COLO668 (cell line): ENCODE measurements at regions not wholly inside any gene's neighbourhood (a gene's known extent, or its start where the extent isn't known, plus 50 kb on each side); places are given as distances from the start of the nearest gene placed in this dataset.
"Not testable (repeated sequence)": the region's sequence is repeated elsewhere in the genome, so short reads cannot be mapped to it uniquely, and the experiment has no call there.

Source experiments
- DNase-seq: peaks from one replicate; lab custom pipeline; 2025; ENCODE audit not compliant: unreplicated experiment; lab: John Stamatoyannopoulos, UW

DNA sequence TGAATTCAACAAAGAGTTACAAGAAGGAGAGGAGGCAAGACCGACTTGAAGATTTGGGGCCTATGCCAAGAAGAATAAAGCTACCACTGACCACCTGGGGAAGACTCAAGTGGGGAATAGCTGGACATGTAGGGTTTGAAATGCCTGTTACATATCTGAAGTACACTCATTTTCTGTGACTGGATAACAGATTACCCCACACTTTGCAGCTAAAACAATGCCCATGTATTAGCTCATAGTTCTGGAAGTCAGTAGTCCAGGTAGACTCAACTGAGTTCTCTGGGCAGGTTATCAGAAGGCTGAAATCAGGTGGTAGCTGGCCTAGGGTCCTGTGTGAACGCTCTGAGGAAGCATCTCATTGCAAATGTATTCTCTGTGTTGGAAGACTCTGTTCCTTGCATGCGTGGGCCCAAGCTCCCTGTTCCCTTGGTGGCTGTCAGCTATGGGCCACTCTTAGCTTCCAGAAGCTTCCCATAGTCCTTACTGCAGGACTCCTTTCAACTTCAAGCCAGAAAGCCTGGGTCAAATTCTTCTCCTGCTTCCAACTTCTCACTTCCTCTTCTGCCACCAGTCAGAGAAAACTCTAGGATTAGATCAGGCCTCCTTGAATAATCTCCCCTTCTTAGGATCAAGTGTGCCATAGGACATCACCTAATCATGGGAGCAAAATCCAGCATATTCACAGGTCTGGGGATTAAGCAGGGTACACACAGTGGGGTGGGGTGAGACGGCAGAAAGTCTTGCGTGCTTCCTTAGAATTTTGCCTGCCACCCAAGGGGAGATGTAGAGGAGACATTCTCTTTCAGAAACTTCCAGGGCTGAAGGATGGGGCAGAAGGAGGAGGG lies 187.8 kb downstream of the SHQ1 start:
- DNase-seq: no peak

DNA sequence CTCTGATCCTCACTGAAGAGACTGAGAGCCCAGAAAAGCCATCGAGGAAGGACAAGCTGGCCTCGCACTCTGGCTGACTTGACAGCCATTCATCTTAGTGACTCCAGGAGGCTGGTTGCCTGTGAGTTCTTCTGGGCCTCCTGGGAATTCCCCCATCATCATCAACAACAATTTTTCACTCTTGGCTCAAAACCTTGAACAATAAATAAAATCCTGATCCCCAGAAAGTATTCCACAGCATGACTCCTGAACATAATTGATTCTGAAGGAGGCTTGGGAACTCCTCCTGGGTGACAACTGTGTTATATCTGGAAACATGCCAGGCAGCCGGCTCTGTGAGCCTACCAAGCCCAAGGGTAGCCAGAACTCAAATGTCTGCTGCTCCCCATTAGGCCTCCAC lies 188.6 kb downstream of the SHQ1 start:
- DNase-seq: no peak

DNA sequence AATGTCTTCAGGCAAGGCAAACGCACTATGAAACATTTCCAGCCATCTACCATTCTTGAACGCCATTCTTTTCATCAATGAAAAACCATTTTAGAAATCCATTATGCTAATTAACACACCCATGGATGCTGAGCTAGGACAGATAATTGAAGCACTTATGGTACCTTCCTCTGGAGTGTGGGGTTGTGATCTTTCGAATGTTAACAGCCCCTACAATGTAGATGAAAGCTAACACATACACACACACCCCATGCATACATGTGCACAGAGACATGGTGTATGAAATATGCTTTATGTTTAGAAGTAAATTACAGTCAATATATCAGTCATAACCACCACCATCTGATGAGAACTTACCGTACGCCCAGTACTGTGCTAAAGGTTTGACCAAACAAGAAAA lies 189.1 kb downstream of the SHQ1 start:
- DNase-seq: no peak

DNA sequence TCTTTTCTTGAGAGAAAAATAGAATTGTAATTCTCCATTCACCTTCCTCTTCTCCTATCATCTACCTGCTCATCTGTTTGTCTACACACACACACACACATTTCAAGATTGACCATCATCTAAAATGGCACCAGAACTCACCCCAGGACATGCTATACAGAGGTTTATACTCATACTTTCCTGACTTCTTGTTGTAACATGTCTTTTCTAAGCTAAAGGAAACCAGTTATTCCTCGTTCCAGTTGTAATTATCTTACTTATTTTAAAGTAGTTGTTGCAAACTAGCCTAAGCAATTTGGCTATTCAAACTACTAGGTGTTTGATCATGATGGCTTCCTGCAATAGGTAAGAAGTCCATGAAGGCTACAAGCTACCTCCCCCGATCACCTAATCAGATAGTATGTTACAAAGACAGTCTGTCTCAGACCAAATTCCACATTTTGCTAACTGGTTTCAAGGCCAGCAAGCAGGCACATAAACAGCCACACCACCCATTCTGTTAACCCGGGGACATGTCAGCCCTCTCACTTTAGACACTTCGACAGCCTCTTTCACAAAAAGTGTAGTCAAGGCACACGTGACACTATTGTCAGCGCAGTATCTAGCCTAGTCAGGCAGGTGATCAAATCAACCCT lies 189.7 kb downstream of the SHQ1 start:
- no peak for DNase-seq

DNA sequence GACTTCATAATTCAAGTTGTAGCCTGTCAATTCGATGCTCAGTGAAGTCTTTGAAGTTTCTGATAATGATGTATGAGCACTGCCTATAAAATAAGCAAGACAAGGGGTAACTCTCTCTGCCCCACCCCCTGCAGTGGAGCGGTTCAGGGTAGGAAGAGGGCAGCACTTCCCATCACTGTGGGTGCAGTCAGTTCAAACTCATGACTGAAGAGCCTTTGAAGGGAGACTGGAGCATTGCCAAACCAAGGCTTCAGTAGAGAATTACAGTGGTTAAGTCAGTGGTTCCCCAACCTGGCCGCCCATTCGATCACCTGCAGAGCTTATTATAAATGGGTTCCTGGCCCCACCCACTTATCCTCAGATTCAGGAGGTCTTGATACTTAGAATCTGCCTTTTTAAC lies 190.6 kb downstream of the SHQ1 start:
- peak; percentile 43 for DNase-seq

DNA sequence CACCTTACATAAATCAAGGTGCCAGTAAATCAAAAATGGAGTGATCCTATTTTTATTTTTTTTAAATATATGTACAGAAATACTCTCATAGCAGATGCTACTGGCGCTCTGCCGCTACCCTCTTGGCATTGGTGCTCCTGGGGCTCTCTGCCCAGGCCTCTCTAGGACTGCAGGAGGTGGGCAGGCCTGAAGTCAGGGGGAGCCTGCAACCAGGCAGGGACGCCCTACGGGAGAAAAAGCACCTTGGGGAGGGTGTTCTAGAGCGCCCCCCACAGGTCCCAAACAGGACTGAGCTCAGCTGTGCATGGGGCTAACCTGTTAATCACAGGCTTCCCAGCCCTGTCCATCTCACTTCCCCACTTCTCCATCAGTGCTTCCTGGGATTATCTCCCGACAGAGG lies 192.5 kb downstream of the SHQ1 start:
- no peak for DNase-seq

DNA sequence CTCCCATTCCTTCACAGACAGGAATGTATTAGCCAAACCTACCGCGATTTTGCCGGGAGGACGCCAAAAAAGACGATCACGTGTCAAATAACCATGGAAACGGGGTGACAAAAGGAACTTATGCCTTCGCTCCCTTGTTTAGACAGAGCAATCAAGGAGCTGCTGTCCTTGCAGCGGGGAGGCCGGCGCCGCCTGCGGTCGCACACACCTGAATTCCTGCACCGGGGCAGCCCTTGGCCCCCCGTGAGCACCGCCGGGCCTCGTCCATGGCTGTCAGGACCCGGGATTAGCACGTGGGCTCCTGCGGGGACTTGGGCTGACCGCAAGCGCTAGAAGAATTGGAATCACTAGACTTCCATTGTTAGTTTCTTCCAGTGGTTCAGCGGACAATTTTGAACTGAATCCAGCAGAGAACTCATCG lies 193.1 kb downstream of the SHQ1 start:
- DNase-seq: no peak

DNA sequence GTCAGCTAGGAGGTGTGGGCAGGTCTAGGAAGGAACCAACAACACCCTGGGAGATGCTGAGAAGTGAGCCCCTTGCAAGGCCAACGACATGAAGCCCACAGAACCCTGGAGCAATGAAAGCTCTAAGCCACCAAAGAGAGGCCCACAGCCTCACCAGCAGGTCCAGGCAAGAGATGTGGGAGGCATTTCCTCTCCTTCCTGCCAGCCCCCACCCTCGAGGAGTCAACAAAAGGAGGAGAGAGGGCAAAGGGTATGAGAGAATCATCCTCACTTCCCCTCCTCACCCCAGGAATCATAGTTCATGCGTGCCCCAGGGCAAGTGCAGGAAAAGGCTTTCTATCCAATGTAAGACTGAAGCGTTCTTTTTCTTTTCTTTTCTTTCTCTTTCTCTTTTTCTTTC lies 195.8 kb downstream of the SHQ1 start:
- no peak for DNase-seq

DNA sequence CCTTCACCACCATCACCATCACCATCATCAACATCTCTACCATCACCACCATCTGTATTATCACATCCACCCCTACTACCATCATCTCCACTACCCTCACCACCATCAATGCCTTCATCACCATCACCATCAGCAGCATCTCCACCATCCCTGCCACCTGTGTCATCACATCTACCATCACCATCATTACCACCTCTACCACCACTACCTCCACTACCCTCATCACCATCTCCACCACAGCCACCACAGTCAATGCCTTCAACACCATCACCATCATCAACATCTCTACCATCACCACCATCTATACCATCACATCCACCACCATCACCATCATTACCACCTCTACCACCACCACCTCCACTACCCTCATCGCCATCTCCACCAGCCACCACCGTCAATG lies 196.7 kb downstream of the SHQ1 start:
- no peak for DNase-seq

DNA sequence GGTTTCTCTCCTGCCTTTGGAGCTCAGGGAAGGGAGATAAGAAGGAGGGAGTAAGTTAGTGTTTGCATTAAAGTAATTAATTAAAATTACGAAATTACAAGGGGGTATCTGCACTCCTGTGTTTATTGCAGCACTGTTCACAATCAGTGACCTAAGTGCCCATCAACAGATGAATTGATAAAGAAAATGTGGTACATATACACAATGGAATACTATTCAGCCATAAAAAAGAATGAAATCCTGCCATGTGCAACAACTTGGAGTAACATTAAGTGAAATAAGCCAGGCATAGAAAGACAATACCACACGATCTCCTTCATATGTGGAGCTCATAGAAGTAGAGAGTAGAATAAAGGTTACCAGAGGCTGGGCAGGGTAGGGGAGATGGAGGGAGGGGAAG lies 202.0 kb downstream of the SHQ1 start:
- no peak for DNase-seq

DNA sequence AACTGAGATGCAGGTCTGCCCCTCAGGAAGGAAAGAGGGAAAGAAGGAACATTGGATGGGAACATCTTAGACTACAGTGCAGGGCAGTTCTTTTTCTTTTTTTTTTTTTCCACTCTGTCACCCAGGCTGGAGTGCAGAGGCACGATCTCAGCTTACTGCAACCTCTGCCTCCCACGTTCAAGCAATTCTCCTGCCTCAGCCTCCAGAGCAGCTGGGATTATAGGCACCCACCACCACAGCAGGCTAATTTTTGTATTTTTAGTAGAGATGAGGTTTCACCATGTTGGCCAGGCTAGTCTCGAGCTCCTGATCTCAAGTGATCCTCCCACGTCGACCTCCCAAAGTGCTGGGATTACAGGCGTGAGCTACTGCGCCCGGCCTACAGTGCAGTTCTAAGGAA lies 204.6 kb downstream of the SHQ1 start:
- not testable (repeated sequence) for DNase-seq

DNA sequence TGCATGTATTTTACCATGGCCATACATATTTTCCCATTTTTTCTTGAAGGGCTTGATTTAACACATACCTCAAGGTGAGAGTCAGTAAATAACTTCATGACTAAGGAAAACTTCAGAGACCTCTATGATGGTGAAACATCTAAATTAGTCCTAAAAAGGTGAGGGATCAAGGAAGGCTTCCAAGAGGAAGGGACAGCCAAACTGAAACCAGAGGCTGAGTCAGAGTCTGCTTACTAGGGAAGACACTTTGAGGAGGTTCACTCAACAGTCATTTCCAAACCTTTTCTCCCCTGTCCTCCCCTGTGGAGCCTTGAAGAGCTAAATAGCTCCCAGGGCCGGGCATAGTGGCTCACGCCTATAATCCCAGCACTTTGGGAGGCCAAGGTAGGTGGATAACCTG lies 206.6 kb downstream of the SHQ1 start:
- DNase-seq: no peak

DNA sequence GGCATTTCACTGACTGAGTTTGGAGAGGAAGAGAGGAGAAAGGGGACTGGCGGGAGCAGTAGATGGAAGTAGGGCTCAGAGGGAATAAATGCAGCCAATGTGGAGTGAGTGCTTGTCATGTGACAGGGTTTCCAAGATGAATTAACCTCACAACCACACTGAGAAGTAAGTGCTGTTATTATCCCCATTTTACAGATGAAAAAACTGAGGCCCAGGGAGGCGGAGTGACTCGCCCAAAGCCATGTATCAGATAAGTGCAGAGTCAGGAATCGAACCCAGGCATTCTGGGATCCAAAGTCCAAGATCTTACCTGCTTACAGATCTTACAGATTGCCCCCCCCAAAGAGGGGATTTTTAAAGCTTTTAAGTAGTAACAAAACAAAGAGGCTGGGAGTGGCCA lies 207.2 kb downstream of the SHQ1 start:
- DNase-seq: no peak

DNA sequence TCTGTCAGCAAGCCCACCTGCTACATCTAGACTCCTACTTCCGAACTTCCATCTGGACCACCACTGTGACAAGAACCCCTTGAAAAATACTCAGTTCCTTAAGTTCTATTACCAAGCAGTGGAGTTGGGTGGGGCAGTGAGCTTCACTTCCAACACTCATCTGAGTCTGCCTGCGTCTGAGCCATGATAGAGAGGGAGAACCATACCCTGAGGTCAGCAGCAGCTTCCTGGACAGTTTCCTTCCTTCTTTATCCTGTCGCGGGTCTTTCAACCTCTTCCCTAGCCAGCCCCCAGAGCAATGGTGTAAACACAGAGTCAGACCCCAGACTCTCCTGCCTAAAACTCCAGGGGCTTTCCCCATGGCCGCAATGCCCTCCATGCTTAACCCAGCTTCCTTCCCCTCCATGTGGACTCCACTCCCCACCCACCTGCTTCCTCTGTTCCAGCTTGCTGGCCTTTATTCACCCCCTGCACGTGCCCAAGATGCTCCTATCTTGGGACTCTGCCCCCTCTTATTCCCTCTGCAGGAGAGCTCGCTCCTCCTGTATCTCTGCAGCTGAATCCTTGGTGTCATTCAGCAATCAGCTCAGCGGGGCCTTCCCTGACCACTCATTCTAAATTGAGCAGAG lies 211.2 kb downstream of the SHQ1 start:
- DNase-seq: no peak

DNA sequence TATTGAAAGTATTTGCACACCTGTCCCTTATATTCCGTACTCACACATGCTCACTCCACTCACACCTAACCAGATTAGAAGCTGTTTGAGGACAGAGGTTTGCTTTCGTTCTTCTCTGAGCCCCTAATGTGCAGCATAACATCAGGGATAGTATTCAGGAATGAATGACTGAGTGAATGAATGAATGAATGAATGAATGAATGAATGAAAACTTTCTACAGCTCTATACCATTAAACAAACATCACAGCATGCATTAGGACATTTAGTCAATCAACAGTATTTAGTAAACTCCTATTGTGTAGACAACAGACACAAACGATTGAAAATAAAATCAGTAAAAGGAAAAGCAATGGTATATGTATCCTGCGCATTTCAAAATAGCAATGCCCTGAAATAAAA lies 212.7 kb downstream of the SHQ1 start:
- DNase-seq: no peak

DNA sequence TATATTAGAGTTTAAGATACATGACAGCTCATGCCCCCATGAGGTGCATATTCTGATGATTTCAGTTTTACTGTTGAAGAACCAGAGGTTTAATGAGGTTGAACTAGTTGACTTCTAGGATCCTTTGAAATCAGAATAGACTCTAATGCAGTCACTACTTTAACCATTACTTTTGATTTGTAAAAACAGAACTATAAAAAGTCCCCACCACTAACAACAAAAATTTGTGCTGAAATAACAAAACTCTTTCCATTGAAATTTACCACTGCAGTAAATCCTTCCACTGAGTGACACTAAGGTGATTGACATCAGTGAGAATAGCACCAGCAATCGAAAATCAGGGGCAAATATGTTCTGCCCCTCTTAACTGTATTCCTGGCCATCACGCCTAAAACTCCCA lies 214.1 kb downstream of the SHQ1 start:
- no peak for DNase-seq

DNA sequence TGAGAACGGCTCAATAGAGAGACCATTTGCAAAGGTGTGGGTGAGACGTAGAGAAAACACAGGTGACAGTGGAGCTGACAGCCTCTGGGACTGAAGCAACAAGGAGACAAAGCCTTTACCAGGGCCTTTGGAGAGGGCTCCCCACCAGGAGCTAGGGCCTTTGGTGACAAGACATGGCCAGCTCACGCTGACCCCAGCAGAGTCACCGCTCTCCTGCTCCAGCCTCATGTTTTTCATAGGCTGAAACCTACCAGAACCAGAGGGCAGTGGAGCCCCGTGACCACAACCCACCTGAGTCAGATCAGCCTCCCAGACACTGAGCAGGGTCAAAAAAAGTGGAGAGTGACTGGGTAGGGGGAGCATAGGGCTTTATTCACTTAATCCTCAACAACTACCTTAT lies 214.7 kb downstream of the SHQ1 start:
- DNase-seq: no peak

DNA sequence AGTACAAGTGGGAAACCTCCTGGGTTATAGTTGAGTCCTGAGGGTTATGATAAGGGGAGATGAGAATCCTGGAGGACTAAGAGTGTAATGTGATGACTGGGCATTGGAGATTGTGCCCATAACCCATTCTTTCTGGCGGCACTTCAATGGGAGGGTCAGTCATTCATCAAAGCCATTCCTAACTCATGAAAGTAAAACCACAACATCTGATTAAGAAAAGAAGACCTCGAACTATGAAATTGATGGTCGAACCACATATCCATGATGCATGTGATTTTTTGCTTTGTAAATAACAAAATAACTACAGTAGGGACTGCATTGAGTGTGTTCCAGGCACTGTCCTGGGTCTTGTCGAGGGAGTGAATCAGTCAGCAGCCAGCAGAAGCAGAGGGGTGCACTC lies 215.1 kb downstream of the SHQ1 start:
- DNase-seq: no peak

DNA sequence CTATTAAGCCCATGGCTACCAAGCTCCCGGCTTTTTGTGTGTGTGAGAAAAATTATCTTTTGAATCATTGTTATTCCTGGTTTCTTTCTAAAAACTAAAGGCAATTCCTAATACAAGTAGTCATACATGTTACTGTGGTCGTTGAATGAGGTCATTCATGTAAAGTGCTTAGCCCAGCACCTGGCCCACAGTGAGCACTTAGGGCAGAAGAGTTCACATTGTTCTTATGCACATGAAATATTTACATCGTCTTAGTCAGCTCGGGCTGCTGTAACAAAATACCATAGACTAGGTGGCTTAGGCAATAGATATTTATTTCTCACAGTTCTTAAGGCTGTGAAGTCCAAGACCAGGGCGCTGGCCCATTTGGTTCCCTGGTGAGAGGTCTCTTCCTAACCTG lies 216.1 kb downstream of the SHQ1 start:
- DNase-seq: no peak

DNA sequence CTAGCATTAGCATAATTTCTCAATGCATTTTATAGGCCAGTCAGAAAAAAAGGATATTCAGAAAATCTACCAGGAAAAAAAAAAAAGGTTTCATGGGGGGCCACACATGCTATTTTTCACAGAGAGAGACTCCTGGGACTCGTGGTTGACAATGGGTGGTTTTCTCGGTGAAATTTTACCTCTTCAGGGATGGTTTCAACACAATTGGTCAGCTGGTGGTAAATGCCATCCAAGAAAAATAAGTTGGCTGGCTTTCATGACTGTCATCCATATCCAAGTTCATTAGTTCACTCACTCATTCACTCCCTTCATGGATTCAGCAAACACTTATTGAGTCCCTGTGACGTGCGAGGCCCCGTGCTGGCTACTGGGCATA lies 217.3 kb downstream of the SHQ1 start:
- no peak for DNase-seq

DNA sequence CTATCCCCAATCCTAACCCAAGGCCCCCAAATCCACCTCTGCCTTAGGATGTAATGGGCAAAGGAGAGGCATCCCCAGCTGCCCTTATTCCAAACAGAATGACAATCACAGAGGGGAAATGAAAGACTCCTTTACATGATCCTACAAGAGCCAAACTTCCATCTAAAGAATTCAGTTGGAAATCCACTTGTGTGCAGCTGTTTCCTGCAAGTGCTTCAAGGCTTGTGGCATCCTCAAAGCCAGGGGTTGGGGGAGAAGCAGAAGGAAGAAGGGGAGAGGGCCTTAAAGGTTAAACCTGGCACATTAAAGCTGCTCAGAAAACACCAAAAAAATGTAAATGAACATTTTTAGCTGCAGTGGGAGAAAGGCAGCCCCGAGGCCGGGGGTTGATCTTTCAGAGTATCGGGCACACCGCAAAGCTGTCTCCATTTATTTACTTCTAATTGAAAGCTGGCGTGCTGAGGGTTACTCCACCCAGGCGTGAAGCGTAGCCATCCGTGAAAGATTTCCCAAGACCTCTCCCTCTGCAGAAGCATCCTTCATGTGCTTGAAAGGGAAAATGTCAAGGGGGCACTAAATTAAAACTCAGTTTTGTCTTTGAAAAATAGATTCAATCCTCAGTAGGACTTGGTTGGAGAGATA lies 217.8 kb downstream of the SHQ1 start:
- DNase-seq: peak; percentile 14

DNA sequence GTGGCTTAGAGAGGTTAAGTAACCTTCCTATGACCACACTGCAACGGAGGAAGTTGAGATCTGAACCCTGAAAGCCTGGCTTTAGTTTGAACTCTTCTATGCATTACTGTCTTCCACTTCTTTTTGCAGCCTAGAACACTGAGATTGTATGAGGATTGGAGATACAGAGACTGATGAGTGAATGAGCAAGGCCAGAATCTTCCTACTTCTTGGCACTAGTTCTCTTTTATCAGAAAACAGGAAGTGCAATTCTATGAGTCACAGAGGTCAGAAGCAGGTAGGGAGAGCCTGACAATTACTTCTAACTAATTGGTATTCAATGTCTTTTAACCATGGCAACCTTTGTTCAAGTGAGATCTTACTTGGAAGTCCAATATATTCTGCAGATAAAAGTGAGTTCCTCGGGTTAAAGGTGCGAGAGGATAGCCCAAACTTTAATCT lies 219.0 kb downstream of the SHQ1 start:
- DNase-seq: no peak
